Upper lobe of left lung (tissue), 4 donors: ENCODE measurements at regions not wholly inside any gene's neighbourhood (a gene's known extent, or its start where the extent isn't known, plus 50 kb on each side); places are given as distances from the start of the nearest gene placed in this dataset.

ENCODE experiments used
- EP300 ChIP-seq, 4 donors: sonication (generic); formaldehyde crosslinking; IDR thresholded peaks; one replicate each; pipeline ENCODE4 v1.5.1; 2017; ENCODE audit warnings: antibody characterized with exemption in 4 of 4, control low read depth in 2 of 4
- POLR2A ChIP-seq, 4 donors: fragments of 450-650 bp; IDR thresholded peaks; one replicate each; pipeline ENCODE4 v1.5.1; 2016 to 2017; ENCODE audit warnings: antibody characterized with exemption in 4 of 4, mild to moderate bottlenecking in 2 of 4
- POLR2AphosphoS5 ChIP-seq, 2 donors: sonication (generic); formaldehyde crosslinking; IDR thresholded peaks; one replicate each; pipeline ENCODE4 v1.5.1; 2017; ENCODE audit warnings: antibody characterized with exemption in 2 of 2
- TF ChIP-seq, protein P1 (sequence below), 6 experiments: fragments of 450-650 bp in 4 of 6; fragments of 200-600 bp in 2 of 6; sonication (generic) in 2 of 6; IDR thresholded peaks; one replicate each; pipeline ENCODE4 v1.5.1; 2016 to 2019; ENCODE audit warnings: antibody characterized with exemption in 6 of 6

DNA sequence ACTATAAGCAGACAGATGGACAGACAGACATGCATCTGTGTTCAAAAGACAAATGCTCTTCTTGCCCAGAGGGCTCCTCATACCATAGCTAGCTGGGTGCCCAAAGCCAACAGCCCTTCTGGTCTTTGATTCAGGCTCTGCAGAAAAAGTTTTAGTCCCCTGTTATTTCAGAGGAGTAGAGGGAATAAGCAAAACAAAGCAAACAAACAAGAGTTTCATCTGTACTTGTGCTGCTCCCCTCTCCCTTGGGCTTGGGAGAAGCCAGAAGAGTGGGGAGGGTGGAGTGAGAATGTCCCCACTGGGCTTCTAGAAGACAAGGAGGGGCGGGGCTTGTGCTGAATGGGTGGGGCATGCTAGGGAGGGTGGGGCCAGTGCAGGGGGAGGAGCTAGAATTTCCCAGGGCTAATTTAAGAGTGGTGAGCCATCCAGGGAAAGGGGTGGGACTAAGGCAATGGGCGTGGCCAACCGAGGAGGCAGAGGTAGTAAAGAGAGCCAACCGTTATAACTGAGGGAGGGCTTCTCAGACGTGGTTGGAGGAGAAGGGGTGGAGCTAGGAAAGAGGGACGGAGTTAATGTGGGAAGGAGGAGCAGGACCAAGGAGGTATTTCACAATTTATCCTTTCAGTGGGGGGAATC is 101.2 kb upstream of the MGMT start:
- TF ChIP-seq EP300 (IDR thresholded peaks at IDR 0.05) (no peak), POLR2A (IDR thresholded peaks at IDR 0.05) (no peak), POLR2AphosphoS5 (IDR thresholded peaks at IDR 0.05) (no peak)
- TF ChIP-seq, protein P1, sequence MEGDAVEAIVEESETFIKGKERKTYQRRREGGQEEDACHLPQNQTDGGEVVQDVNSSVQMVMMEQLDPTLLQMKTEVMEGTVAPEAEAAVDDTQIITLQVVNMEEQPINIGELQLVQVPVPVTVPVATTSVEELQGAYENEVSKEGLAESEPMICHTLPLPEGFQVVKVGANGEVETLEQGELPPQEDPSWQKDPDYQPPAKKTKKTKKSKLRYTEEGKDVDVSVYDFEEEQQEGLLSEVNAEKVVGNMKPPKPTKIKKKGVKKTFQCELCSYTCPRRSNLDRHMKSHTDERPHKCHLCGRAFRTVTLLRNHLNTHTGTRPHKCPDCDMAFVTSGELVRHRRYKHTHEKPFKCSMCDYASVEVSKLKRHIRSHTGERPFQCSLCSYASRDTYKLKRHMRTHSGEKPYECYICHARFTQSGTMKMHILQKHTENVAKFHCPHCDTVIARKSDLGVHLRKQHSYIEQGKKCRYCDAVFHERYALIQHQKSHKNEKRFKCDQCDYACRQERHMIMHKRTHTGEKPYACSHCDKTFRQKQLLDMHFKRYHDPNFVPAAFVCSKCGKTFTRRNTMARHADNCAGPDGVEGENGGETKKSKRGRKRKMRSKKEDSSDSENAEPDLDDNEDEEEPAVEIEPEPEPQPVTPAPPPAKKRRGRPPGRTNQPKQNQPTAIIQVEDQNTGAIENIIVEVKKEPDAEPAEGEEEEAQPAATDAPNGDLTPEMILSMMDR (IDR thresholded peaks at IDR 0.05), result no peak
